ENCODE measurements at regions not wholly inside any gene's neighbourhood (a gene's known extent, or its start where the extent isn't known, plus 50 kb on each side); places are given as distances from the start of the nearest gene placed in this dataset.

- H3K4me1 Mint-ChIP-seq (ENCODE audit: low read depth): no peaks in the 10 kb centered on the region
- no peak for ATAC-seq
These were observed 194.2 kb upstream of the NPSR1 start for GRCh38 chr7:34463830-34464229.

GRCh38 chr7:34471844-34472243, 186.2 kb upstream of the NPSR1 start:
- DNase-seq: no peak
- H3K36me3 Mint-ChIP-seq (ENCODE audit: insufficient read depth): no peaks in the 10 kb centered on the region
- H3K4me1 Mint-ChIP-seq (ENCODE audit: low read depth): no peaks in the 10 kb centered on the region
- no peaks in the 10 kb centered on the region for H3K27me3 Mint-ChIP-seq (ENCODE audit: low read depth)
- H3K9me3 Mint-ChIP-seq: peaks cover 23% of the 10 kb centered on the region
- H3K4me3 Mint-ChIP-seq: no peak overlapping the region
- ATAC-seq: no peak

More at GRCh38 chr7:34463830-34464229, 194.2 kb upstream of the NPSR1 start:
- H3K4me3 Mint-ChIP-seq: no peak overlapping the region
- no peaks in the 10 kb centered on the region for H3K27me3 Mint-ChIP-seq (ENCODE audit: low read depth)
- DNase-seq: no peak
- peaks cover 23% of the 10 kb centered on the region for H3K9me3 Mint-ChIP-seq
- no peaks in the 10 kb centered on the region for H3K36me3 Mint-ChIP-seq (ENCODE audit: insufficient read depth)

GRCh38 chr7:34486371-34486770, 171.6 kb upstream of the NPSR1 start:
- ATAC-seq (no peak), DNase-seq (no peak)
- Mint-ChIP-seq H3K4me1 (ENCODE audit: low read depth) (no peaks in the 10 kb centered on the region), H3K36me3 (ENCODE audit: insufficient read depth) (no peaks in the 10 kb centered on the region), H3K4me3 (no peak overlapping the region), H3K27me3 (ENCODE audit: low read depth) (no peaks in the 10 kb centered on the region), H3K9me3 (peaks cover 8% of the 10 kb centered on the region)

- Mint-ChIP-seq H3K27me3 (ENCODE audit: low read depth) (no peaks in the 10 kb centered on the region), H3K36me3 (ENCODE audit: insufficient read depth) (no peaks in the 10 kb centered on the region), H3K9me3 (peaks cover 8% of the 10 kb centered on the region), H3K4me1 (ENCODE audit: low read depth) (no peaks in the 10 kb centered on the region), H3K4me3 (no peak overlapping the region)
- DNase-seq (no peak), ATAC-seq (no peak)
These were observed 170.5 kb upstream of the NPSR1 start for GRCh38 chr7:34487391-34488115.

GRCh38 chr7:34488766-34489165, 169.3 kb upstream of the NPSR1 start:
- no peaks in the 10 kb centered on the region for H3K4me1 Mint-ChIP-seq (ENCODE audit: low read depth)
- H3K4me3 Mint-ChIP-seq: no peak overlapping the region
- no peak for ATAC-seq
- no peaks in the 10 kb centered on the region for H3K36me3 Mint-ChIP-seq (ENCODE audit: insufficient read depth)
- no peaks in the 10 kb centered on the region for H3K27me3 Mint-ChIP-seq (ENCODE audit: low read depth)
- DNase-seq: no peak
- peaks cover 8% of the 10 kb centered on the region for H3K9me3 Mint-ChIP-seq

- H3K4me1 Mint-ChIP-seq (ENCODE audit: low read depth): no peaks in the 10 kb centered on the region
- DNase-seq (no peak), ATAC-seq (no peak)
- H3K36me3 Mint-ChIP-seq (ENCODE audit: insufficient read depth): no peaks in the 10 kb centered on the region
- H3K9me3 Mint-ChIP-seq: peaks cover 14% of the 10 kb centered on the region
- no peaks in the 10 kb centered on the region for H3K27me3 Mint-ChIP-seq (ENCODE audit: low read depth)
- H3K4me3 Mint-ChIP-seq: no peak overlapping the region
These were observed 166.1 kb upstream of the NPSR1 start for GRCh38 chr7:34491899-34492298.

GRCh38 chr7:34493752-34494151, 164.3 kb upstream of the NPSR1 start:
- no peak for DNase-seq
- no peaks in the 10 kb centered on the region for H3K36me3 Mint-ChIP-seq (ENCODE audit: insufficient read depth)
- peaks cover 14% of the 10 kb centered on the region for H3K9me3 Mint-ChIP-seq
- H3K27me3 Mint-ChIP-seq (ENCODE audit: low read depth): no peaks in the 10 kb centered on the region
- H3K4me3 Mint-ChIP-seq: no peak overlapping the region
- ATAC-seq: no peak
- H3K4me1 Mint-ChIP-seq (ENCODE audit: low read depth): no peaks in the 10 kb centered on the region

- ATAC-seq: no peak
- H3K4me3 Mint-ChIP-seq: no peak overlapping the region
- H3K9me3 Mint-ChIP-seq: peaks cover 10% of the 10 kb centered on the region
- H3K36me3 Mint-ChIP-seq (ENCODE audit: insufficient read depth): no peaks in the 10 kb centered on the region
- no peaks in the 10 kb centered on the region for H3K27me3 Mint-ChIP-seq (ENCODE audit: low read depth)
- no peaks in the 10 kb centered on the region for H3K4me1 Mint-ChIP-seq (ENCODE audit: low read depth)
- DNase-seq: no peak
These were observed 160.8 kb upstream of the NPSR1 start for GRCh38 chr7:34497153-34497777.

GRCh38 chr7:34501156-34501555, 156.9 kb upstream of the NPSR1 start:
- no peak overlapping the region for H3K4me3 Mint-ChIP-seq
- peaks cover 1% of the 10 kb centered on the region for H3K9me3 Mint-ChIP-seq
- no peaks in the 10 kb centered on the region for H3K4me1 Mint-ChIP-seq (ENCODE audit: low read depth)
- H3K36me3 Mint-ChIP-seq (ENCODE audit: insufficient read depth): no peaks in the 10 kb centered on the region
- DNase-seq (no peak), ATAC-seq (no peak)
- H3K27me3 Mint-ChIP-seq (ENCODE audit: low read depth): no peaks in the 10 kb centered on the region

- peaks cover 10% of the 10 kb centered on the region for H3K9me3 Mint-ChIP-seq
- no peaks in the 10 kb centered on the region for H3K27me3 Mint-ChIP-seq (ENCODE audit: low read depth)
- no peak for ATAC-seq
- no peak for DNase-seq
- H3K4me1 Mint-ChIP-seq (ENCODE audit: low read depth): no peaks in the 10 kb centered on the region
- no peak overlapping the region for H3K4me3 Mint-ChIP-seq
- H3K36me3 Mint-ChIP-seq (ENCODE audit: insufficient read depth): no peaks in the 10 kb centered on the region
These were observed 150.8 kb upstream of the NPSR1 start for GRCh38 chr7:34507191-34507590.

- ATAC-seq: no peak
- no peak overlapping the region for H3K4me3 Mint-ChIP-seq
- no peaks in the 10 kb centered on the region for H3K4me1 Mint-ChIP-seq (ENCODE audit: low read depth)
- no peaks in the 10 kb centered on the region for H3K27me3 Mint-ChIP-seq (ENCODE audit: low read depth)
- DNase-seq: no peak
- H3K9me3 Mint-ChIP-seq: peaks cover 22% of the 10 kb centered on the region
- H3K36me3 Mint-ChIP-seq (ENCODE audit: insufficient read depth): no peaks in the 10 kb centered on the region
These were observed 134.6 kb upstream of the NPSR1 start for GRCh38 chr7:34523226-34523918.

GRCh38 chr7:34530259-34530658, 127.8 kb upstream of the NPSR1 start:
- Mint-ChIP-seq H3K4me1 (ENCODE audit: low read depth) (no peaks in the 10 kb centered on the region), H3K4me3 (no peak overlapping the region), H3K27me3 (ENCODE audit: low read depth) (no peaks in the 10 kb centered on the region), H3K9me3 (peaks cover 23% of the 10 kb centered on the region), H3K36me3 (ENCODE audit: insufficient read depth) (no peaks in the 10 kb centered on the region)
- DNase-seq (no peak), ATAC-seq (no peak)

GRCh38 chr7:34539003-34539402, 119.0 kb upstream of the NPSR1 start:
- Mint-ChIP-seq H3K36me3 (ENCODE audit: insufficient read depth) (peaks cover 1% of the 10 kb centered on the region), H3K4me3 (no peak overlapping the region), H3K9me3 (peaks cover 25% of the 10 kb centered on the region), H3K4me1 (ENCODE audit: low read depth) (no peaks in the 10 kb centered on the region), H3K27me3 (ENCODE audit: low read depth) (no peaks in the 10 kb centered on the region)
- no peak for ATAC-seq
- DNase-seq: no peak

- H3K4me1 Mint-ChIP-seq (ENCODE audit: low read depth): no peaks in the 10 kb centered on the region
- H3K9me3 Mint-ChIP-seq: peaks cover 19% of the 10 kb centered on the region
- no peak overlapping the region for H3K4me3 Mint-ChIP-seq
- ATAC-seq (no peak), DNase-seq (no peak)
- H3K27me3 Mint-ChIP-seq (ENCODE audit: low read depth): no peaks in the 10 kb centered on the region
- peaks cover 1% of the 10 kb centered on the region for H3K36me3 Mint-ChIP-seq (ENCODE audit: insufficient read depth)
These were observed 113.4 kb upstream of the NPSR1 start for GRCh38 chr7:34544621-34545020.

- no peak overlapping the region for H3K4me3 Mint-ChIP-seq
- no peaks in the 10 kb centered on the region for H3K27me3 Mint-ChIP-seq (ENCODE audit: low read depth)
- no peak for DNase-seq
- peaks cover 25% of the 10 kb centered on the region for H3K9me3 Mint-ChIP-seq
- no peaks in the 10 kb centered on the region for H3K4me1 Mint-ChIP-seq (ENCODE audit: low read depth)
- H3K36me3 Mint-ChIP-seq (ENCODE audit: insufficient read depth): no peaks in the 10 kb centered on the region
- ATAC-seq: no peak
These were observed 107.0 kb upstream of the NPSR1 start for GRCh38 chr7:34550996-34551395.
